NCI-H1105 treated with DMSO at 0.1 percent for 48 hours (cell line): ENCODE measurements at regions not wholly inside any gene's neighbourhood (a gene's known extent, or its start where the extent isn't known, plus 50 kb on each side); places are given as distances from the start of the nearest gene placed in this dataset.
"Not testable (repeated sequence)": the region's sequence is repeated elsewhere in the genome, so short reads cannot be mapped to it uniquely, and the experiment has no call there.

Experiments
- DNase-seq: peaks from one replicate; lab custom pipeline; 2025; lab: John Stamatoyannopoulos, UW

GRCh38 chr18:10142056-10142455, 228.2 kb downstream of the VAPA start:
- DNase-seq = no peak

GRCh38 chr18:10142496-10143160, 228.8 kb downstream of the VAPA start:
- no peak for DNase-seq

GRCh38 chr18:10143596-10143995, 229.8 kb downstream of the VAPA start:
- no peak for DNase-seq

- no peak for DNase-seq
Measured at GRCh38 chr18:10145546-10145945, 231.7 kb downstream of the VAPA start.

- no peak for DNase-seq
Measured at GRCh38 chr18:10147226-10147625, 233.4 kb downstream of the VAPA start.

GRCh38 chr18:10147752-10148151, 233.9 kb downstream of the VAPA start:
- no peak for DNase-seq

- DNase-seq = no peak
Measured at GRCh38 chr18:10148189-10148929, 234.5 kb downstream of the VAPA start.

- no peak for DNase-seq
Measured at GRCh38 chr18:10149768-10150556, 236.1 kb downstream of the VAPA start.

GRCh38 chr18:10150576-10150975, 236.8 kb downstream of the VAPA start:
- not testable (repeated sequence) for DNase-seq

GRCh38 chr18:10152475-10152874, 238.7 kb downstream of the VAPA start:
- DNase-seq = no peak

- DNase-seq = no peak
Measured at GRCh38 chr18:10153924-10154752, 240.3 kb downstream of the VAPA start.

GRCh38 chr18:10157706-10158105, 243.9 kb downstream of the VAPA start:
- DNase-seq = no peak

GRCh38 chr18:10160251-10160650, 246.4 kb downstream of the VAPA start:
- no peak for DNase-seq

GRCh38 chr18:10161315-10161714, 247.5 kb downstream of the VAPA start:
- DNase-seq = no peak

- no peak for DNase-seq
Measured at GRCh38 chr18:10162340-10162739, 248.5 kb downstream of the VAPA start.

GRCh38 chr18:10164271-10165071, 250.7 kb downstream of the VAPA start:
- DNase-seq = no peak

GRCh38 chr18:10166164-10166807, 252.5 kb downstream of the VAPA start:
- DNase-seq = no peak

GRCh38 chr18:10167759-10168158, 253.9 kb downstream of the VAPA start:
- DNase-seq = no peak

- DNase-seq = no peak
Measured at GRCh38 chr18:10168477-10168876, 254.7 kb downstream of the VAPA start.

- peak; percentile 68 for DNase-seq
Measured at GRCh38 chr18:10169064-10169562, 255.3 kb downstream of the VAPA start.
